ENCODE measurements at regions not wholly inside any gene's neighbourhood (a gene's known extent, or its start where the extent isn't known, plus 50 kb on each side); places are given as distances from the start of the nearest gene placed in this dataset.

GRCh38 chr2:76268902-76269620 is 558.3 kb upstream of the GCFC2 start (continued):
- TF ChIP-seq, protein P1, sequence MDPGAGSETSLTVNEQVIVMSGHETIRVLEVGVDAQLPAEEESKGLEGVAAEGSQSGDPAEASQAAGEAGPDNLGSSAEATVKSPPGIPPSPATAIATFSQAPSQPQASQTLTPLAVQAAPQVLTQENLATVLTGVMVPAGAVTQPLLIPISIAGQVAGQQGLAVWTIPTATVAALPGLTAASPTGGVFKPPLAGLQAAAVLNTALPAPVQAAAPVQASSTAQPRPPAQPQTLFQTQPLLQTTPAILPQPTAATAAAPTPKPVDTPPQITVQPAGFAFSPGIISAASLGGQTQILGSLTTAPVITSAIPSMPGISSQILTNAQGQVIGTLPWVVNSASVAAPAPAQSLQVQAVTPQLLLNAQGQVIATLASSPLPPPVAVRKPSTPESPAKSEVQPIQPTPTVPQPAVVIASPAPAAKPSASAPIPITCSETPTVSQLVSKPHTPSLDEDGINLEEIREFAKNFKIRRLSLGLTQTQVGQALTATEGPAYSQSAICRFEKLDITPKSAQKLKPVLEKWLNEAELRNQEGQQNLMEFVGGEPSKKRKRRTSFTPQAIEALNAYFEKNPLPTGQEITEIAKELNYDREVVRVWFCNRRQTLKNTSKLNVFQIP (CRISPR knock-in tag; IDR thresholded peaks at IDR 0.05; ENCODE audit: borderline replicate concordance, low read depth): no peak
- no peak for TF ChIP-seq ZNF565 (CRISPR knock-in tag; conservative IDR thresholded peaks at IDR 0.05; ENCODE audit: low read depth)

DNA sequence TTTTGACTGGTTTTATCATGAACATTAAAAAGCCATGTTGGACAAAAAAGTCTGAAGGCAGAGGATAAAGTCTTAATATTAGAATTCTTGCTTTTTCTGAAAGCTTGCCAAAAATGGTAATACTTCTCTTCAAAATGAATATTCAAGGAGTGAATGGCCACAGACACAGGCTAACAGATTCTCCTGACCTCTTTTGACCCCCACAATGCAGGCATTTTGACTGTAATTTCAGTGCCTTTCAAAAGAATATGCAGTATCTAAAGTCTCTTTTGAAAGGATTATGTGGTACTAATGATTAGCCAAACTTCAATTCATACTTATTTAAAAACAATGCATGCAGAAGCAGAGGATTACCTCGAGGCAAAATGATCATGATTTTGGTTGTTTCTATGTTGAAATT is 557.8 kb upstream of the GCFC2 start:
- no peak for ATAC-seq
- TF ChIP-seq RARB (CRISPR knock-in tag; IDR thresholded peaks at IDR 0.05) (no peak), ZFP3 (CRISPR knock-in tag; IDR thresholded peaks at IDR 0.05) (no peak), CSDC2 (CRISPR knock-in tag; IDR thresholded peaks at IDR 0.05) (no peak), PPARA (CRISPR knock-in tag; IDR thresholded peaks at IDR 0.05; ENCODE audit: borderline replicate concordance) (no peak), ARNTL (CRISPR knock-in tag; IDR thresholded peaks at IDR 0.05; ENCODE audit: borderline replicate concordance, low read depth) (no peak), ZNF565 (CRISPR knock-in tag; conservative IDR thresholded peaks at IDR 0.05; ENCODE audit: low read depth) (no peak), TCF4 (CRISPR knock-in tag; IDR thresholded peaks at IDR 0.05; ENCODE audit: borderline replicate concordance) (no peak), CSRNP3 (CRISPR knock-in tag; IDR thresholded peaks at IDR 0.05) (no peak), SNAI2 (CRISPR knock-in tag; IDR thresholded peaks at IDR 0.05) (no peak), BACH2 (CRISPR knock-in tag; IDR thresholded peaks at IDR 0.05; ENCODE audit: borderline replicate concordance) (no peak), ESRRG (CRISPR knock-in tag; IDR thresholded peaks at IDR 0.05) (no peak), ISL1 (CRISPR knock-in tag; IDR thresholded peaks at IDR 0.05) (no peak), ZNF70 (CRISPR knock-in tag; IDR thresholded peaks at IDR 0.05) (no peak), ZC3H10 (CRISPR knock-in tag; IDR thresholded peaks at IDR 0.05) (no peak), TOX (CRISPR knock-in tag; IDR thresholded peaks at IDR 0.05; ENCODE audit: borderline replicate concordance) (no peak), OSR1 (CRISPR knock-in tag; IDR thresholded peaks at IDR 0.05) (no peak), ZFP30 (CRISPR knock-in tag; IDR thresholded peaks at IDR 0.05) (no peak)
- TF ChIP-seq, protein P2, sequence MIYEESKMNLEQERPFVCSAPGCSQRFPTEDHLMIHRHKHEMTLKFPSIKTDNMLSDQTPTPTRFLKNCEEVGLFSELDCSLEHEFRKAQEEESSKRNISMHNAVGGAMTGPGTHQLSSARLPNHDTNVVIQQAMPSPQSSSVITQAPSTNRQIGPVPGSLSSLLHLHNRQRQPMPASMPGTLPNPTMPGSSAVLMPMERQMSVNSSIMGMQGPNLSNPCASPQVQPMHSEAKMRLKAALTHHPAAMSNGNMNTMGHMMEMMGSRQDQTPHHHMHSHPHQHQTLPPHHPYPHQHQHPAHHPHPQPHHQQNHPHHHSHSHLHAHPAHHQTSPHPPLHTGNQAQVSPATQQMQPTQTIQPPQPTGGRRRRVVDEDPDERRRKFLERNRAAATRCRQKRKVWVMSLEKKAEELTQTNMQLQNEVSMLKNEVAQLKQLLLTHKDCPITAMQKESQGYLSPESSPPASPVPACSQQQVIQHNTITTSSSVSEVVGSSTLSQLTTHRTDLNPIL (CRISPR knock-in tag; IDR thresholded peaks at IDR 0.05; ENCODE audit: low read depth): no peak
- TF ChIP-seq, protein P1 (CRISPR knock-in tag; IDR thresholded peaks at IDR 0.05; ENCODE audit: borderline replicate concordance, low read depth): no peak
- TF ChIP-seq, protein P3, sequence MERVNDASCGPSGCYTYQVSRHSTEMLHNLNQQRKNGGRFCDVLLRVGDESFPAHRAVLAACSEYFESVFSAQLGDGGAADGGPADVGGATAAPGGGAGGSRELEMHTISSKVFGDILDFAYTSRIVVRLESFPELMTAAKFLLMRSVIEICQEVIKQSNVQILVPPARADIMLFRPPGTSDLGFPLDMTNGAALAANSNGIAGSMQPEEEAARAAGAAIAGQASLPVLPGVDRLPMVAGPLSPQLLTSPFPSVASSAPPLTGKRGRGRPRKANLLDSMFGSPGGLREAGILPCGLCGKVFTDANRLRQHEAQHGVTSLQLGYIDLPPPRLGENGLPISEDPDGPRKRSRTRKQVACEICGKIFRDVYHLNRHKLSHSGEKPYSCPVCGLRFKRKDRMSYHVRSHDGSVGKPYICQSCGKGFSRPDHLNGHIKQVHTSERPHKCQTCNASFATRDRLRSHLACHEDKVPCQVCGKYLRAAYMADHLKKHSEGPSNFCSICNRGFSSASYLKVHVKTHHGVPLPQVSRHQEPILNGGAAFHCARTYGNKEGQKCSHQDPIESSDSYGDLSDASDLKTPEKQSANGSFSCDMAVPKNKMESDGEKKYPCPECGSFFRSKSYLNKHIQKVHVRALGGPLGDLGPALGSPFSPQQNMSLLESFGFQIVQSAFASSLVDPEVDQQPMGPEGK (CRISPR knock-in tag; IDR thresholded peaks at IDR 0.05; ENCODE audit: borderline replicate concordance): no peak

DNA sequence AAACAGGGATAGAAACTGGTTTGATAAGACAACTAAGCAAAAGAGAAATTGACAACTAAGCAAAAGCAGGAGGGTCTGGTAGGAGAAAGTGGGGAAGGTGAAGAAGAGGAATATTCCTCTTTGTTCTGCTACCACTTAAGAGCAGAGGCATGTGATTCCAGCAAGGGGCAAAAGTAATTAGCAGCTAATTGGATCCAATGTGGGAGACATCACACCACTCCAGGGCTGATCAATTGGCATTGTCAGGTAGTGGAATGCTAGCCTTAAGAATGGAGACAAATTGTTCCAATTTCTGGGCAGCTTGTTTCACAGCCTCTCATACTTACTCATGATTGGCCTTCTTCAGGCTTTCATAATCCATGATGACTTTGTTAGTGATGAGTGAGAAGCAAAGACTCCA is 547.1 kb upstream of the GCFC2 start:
- ATAC-seq: no peak

More for the DNA sequence above, 547.1 kb upstream of the GCFC2 start:
- no peak for TF ChIP-seq PPARA (CRISPR knock-in tag; IDR thresholded peaks at IDR 0.05; ENCODE audit: borderline replicate concordance)
- no peak for TF ChIP-seq ZC3H10 (CRISPR knock-in tag; IDR thresholded peaks at IDR 0.05)
- TF ChIP-seq RARB (CRISPR knock-in tag; IDR thresholded peaks at IDR 0.05): no peak
- TF ChIP-seq ZNF8 (CRISPR knock-in tag; IDR thresholded peaks at IDR 0.05): no peak
- TF ChIP-seq OSR1 (CRISPR knock-in tag; IDR thresholded peaks at IDR 0.05): no peak
- no peak for TF ChIP-seq CSDC2 (CRISPR knock-in tag; IDR thresholded peaks at IDR 0.05)
- TF ChIP-seq ISL1 (CRISPR knock-in tag; IDR thresholded peaks at IDR 0.05): no peak
- TF ChIP-seq ARNTL (CRISPR knock-in tag; IDR thresholded peaks at IDR 0.05; ENCODE audit: borderline replicate concordance, low read depth): no peak
- TF ChIP-seq, protein P3 (CRISPR knock-in tag; IDR thresholded peaks at IDR 0.05; ENCODE audit: borderline replicate concordance): no peak
- no peak for TF ChIP-seq ZNF70 (CRISPR knock-in tag; IDR thresholded peaks at IDR 0.05)
- TF ChIP-seq ZFP30 (CRISPR knock-in tag; IDR thresholded peaks at IDR 0.05): no peak
- no peak for TF ChIP-seq CSRNP3 (CRISPR knock-in tag; IDR thresholded peaks at IDR 0.05)
- TF ChIP-seq ZNF565 (CRISPR knock-in tag; conservative IDR thresholded peaks at IDR 0.05; ENCODE audit: low read depth): no peak

Data from SK-N-SH treated with all-trans-retinoic acid at 6 μM for 48 hours (cell line).